GM12801 (cell line): ENCODE measurements at regions not wholly inside any gene's neighbourhood (a gene's known extent, or its start where the extent isn't known, plus 50 kb on each side); places are given as distances from the start of the nearest gene placed in this dataset.

Experiments used
- TF ChIP-seq, protein P1 (sequence below): IDR thresholded peaks from one replicate; pipeline ENCODE4 v1.5.1; 2011; ENCODE audit warnings: control low read depth; ENCODE audit not compliant: insufficient read length; ENCODE audit errors: extremely low read depth

DNA sequence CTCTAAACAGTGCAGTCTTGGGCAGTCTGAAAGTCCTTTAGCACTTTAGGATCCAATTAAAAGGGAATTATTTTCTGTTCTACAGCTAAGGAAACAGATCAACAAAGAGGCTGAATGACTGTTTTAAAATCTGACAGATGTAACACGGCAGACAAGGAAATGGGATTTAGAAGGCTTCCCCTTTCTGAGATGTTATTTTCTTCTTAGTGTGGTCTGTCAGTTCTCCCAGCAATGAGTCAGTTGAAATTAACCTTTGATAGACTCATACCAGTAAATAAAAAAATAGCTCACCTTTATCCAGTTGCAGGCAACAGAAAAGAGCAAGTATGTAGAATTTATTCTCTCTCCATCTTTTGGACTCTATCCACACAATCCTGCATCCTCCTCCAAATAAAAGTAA, 98.1 kb downstream of the NEDD1 start:
- TF ChIP-seq, protein P1, sequence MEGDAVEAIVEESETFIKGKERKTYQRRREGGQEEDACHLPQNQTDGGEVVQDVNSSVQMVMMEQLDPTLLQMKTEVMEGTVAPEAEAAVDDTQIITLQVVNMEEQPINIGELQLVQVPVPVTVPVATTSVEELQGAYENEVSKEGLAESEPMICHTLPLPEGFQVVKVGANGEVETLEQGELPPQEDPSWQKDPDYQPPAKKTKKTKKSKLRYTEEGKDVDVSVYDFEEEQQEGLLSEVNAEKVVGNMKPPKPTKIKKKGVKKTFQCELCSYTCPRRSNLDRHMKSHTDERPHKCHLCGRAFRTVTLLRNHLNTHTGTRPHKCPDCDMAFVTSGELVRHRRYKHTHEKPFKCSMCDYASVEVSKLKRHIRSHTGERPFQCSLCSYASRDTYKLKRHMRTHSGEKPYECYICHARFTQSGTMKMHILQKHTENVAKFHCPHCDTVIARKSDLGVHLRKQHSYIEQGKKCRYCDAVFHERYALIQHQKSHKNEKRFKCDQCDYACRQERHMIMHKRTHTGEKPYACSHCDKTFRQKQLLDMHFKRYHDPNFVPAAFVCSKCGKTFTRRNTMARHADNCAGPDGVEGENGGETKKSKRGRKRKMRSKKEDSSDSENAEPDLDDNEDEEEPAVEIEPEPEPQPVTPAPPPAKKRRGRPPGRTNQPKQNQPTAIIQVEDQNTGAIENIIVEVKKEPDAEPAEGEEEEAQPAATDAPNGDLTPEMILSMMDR: no peak

DNA sequence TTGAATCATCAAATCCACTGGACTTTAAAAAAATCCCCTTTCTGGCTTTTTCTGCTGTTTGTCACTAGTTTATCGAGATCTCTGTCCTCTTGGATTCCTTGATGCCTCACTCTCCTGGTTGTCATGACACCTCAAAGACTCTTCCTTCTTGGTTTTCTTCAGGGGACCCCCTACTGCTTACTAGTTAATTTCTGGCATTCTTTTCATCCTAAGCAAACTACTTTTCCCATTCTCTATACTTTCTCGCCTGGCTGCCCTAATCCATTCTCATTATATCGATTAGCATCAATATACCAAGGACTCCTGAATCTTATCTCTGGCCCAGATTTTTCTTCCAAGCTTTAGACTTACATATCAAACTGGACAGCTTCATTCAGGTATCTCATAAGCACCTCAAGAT, 98.6 kb downstream of the NEDD1 start:
- TF ChIP-seq, protein P1: no peak

DNA sequence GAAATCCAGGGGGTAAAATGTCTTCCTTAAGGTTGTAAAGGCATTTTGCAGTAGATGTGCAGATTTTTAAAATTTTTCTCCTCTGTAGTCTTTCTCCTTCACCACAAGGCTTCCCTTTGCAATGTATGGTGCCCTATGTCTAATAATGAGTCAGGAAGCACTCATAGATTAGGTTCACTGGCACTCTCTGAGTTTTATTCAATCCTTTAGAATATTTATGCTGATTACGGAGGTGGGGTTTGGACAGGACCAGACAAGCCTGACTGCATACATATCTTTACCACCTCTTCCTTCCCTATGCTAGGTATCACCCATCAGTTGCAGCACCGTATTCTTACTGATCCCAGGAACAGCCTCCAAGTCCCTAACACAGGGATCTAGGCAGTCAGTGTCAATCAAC, 99.5 kb downstream of the NEDD1 start:
- TF ChIP-seq, protein P1: no peak

DNA sequence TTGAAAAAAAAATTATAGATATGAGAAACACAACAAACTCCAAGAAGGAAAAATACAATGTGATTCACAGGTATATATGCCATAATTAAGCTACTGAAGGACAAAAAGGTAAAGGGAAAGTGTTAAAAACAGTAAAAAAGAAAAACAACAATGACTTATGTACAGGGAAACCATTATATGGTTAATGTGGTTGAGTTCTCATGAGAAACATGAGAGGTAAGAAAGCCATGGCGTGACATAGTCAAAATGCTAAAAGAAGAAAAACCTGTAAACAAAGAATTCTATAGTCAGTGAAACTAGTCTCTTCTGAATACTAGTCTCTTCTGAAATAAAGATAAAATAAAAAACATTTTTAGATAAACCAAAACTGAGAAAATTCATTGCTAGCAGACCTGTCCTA, 109.1 kb downstream of the NEDD1 start:
- TF ChIP-seq, protein P1: no peak

DNA sequence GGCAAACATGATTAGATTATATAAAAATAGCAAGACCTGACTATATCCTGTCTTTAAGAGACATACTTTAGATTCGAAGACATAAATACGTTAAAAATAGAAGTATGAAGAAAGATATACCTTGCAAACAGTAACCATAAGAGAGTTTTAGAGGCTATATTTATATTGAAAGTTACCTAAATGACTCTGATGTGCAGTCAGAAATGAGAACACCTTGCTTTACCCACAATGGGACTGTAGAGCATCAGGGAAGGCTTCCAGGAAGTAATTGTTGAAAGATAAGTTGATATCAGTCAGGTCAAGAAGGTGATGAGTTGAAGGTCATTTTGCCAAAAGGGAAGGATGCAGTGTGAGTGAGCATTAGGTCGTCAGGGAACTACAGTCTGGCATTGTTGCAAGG, 110.2 kb downstream of the NEDD1 start:
- TF ChIP-seq, protein P1: no peak

DNA sequence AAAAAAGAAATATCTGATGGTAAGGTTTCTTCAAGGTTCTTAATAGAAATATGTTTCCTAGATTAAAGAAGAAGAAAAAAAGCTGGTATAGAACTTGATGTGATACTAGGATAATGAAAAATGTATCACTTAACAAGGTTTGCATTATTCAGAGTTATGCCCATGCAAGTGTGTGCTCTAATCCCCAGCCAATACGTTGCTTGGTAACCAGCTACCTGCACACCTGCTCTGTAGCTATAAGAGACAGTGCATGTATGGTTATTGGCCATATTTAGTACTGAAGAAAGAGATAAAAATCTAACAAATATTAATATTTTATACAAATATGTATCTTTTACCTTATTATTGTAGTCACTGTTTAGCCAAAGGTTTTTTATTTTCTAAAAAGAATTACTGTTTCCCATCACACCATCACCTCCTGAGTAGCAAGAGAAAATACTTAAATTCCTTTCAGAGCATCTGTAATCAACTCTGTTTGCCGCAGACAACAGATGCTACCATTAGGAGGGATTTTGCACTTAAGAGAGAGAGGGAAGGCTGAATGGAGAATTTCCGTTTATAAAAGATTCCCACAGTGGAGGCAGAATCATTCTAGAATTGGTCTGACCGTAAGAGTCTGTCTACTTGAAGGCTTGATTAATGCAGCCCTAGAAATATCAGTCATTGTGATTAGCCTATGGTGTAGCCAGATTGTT, 115.6 kb downstream of the NEDD1 start:
- TF ChIP-seq, protein P1: no peak

DNA sequence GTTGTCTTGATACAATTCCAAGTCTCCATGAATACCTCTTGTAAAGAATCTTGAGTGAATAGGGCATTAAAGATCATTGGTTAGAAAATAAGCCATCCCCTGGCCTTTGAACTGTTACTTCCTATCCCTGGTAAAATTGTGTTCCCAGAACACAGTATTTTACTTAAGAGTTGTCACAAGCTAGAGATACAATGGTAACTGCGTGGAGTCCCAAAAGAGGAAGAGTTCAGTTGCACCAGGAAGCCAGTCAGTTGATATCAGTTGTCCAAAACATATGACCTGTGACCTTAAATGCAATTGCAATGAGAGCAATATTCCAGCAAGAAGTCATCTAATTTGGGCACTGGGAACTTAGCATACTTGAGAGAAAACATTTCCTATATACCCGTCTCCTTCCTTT, 117.3 kb downstream of the NEDD1 start:
- TF ChIP-seq, protein P1: no peak
